HepG2 (cell line): ENCODE measurements at regions not wholly inside any gene's neighbourhood (a gene's known extent, or its start where the extent isn't known, plus 50 kb on each side); places are given as distances from the start of the nearest gene placed in this dataset.

Experiments used
- ATAC-seq: fragments of 200-7000 bp; cut with Tn5 transposase; 3 replicates; pipeline ENCODE4 v1.9.1; 2020; ENCODE audit warnings: mild to moderate bottlenecking, moderate library complexity
- BruUV-seq: library from RNA; stranded (reverse); fragments of 400-500 nt; replicated peaks from 2 replicates; lab custom pipeline; 2021; lab: Mats Ljungman, UMichigan
- CTCF ChIA-PET: fragments of 300-600 bp; formaldehyde crosslinking; extraction: SDS; loops from one replicate; lab custom pipeline; 2021; ENCODE audit warnings: low total read pairs, inconsistent platforms, low intra/inter-chr PET ratio; lab: Yijun Ruan, JAX
- POLR2A ChIA-PET: fragments of 350-600 bp; sonication (Branson Sonifier 250); formaldehyde crosslinking; loops from one replicate; lab custom pipeline; 2020; ENCODE audit warnings: antibody characterized with exemption, inconsistent platforms; lab: Yijun Ruan, JAX
- DNase-seq: peaks from one replicate; pipeline ENCODE4 v3.0.0-alpha.2; 2015; ENCODE audit warnings: low spot score
- FAIRE-seq: peaks from 3 replicates; lab custom pipeline; 2011; peaks lifted over from hg19 to GRCh38; lab: Jason Lieb, UNC
- H2AFZ ChIP-seq: one replicate; pipeline ENCODE4 v1.6.1; 2011; ENCODE audit warnings: low read length, inconsistent platforms
- H3K27ac ChIP-seq: fragments of 300-600 bp; 3 replicates; pipeline ENCODE4 v1.8.0; 2011; ENCODE audit warnings: mixed run types, mild to moderate bottlenecking, mixed read lengths, low read length, inconsistent platforms; ENCODE audit not compliant: insufficient read depth; ENCODE audit errors: extremely low read length
- H3K27me3 ChIP-seq, 2 experiments: fragments of 200-600 bp in 1 of 2; 2 replicates in 1 of 2; 3 replicates in 1 of 2; pipeline versions ENCODE4 v1.6.0 to v1.8.0; 2011; ENCODE audit warnings: low read length in 2 of 2, mild to moderate bottlenecking in 2 of 2, moderate library complexity in 2 of 2, inconsistent platforms in 1 of 2; ENCODE audit not compliant: insufficient read depth in 2 of 2, control insufficient read depth in 1 of 2
- H3K36me3 ChIP-seq, 2 experiments: fragments of 200-600 bp in 1 of 2; replicated peaks in 1 of 2; 2 replicates in 1 of 2; 3 replicates in 1 of 2; pipeline versions ENCODE4 v1.5.1 to v1.8.0; 2011; ENCODE audit warnings: low read length in 2 of 2, inconsistent platforms in 1 of 2; ENCODE audit not compliant: insufficient read depth in 2 of 2, control insufficient read depth in 1 of 2
- H3K4me1 ChIP-seq: 2 replicates; pipeline ENCODE4 v1.5.1; 2012; ENCODE audit warnings: low read length, inconsistent platforms; ENCODE audit not compliant: insufficient read depth
- H3K4me2 ChIP-seq: 2 replicates; pipeline ENCODE4 v1.6.0; 2011; ENCODE audit warnings: low read depth, low read length, inconsistent platforms
- H3K4me3 ChIP-seq, 3 experiments: fragments of 200-600 bp in 1 of 3; sonication (generic), shearing (Covaris generic) in 1 of 3; replicated peaks in 1 of 3; 2 replicates each; pipeline ENCODE4 v1.5.1; 2011 to 2016; ENCODE audit warnings: low read length in 3 of 3, inconsistent platforms in 2 of 3, low read depth in 2 of 3, mild to moderate bottlenecking in 2 of 3, control low read depth in 1 of 3, mixed read lengths in 1 of 3; ENCODE audit not compliant: insufficient read depth in 1 of 3
- H3K79me2 ChIP-seq: one replicate; pipeline ENCODE4 v1.6.1; 2011; ENCODE audit warnings: low read length, inconsistent platforms; ENCODE audit not compliant: insufficient read depth
- H3K9ac ChIP-seq: 2 replicates; pipeline ENCODE4 v1.6.0; 2011; ENCODE audit warnings: mild to moderate bottlenecking, low read depth, low read length, inconsistent platforms; ENCODE audit not compliant: insufficient read depth
- H3K9me3 ChIP-seq: 2 replicates; pipeline ENCODE4 v1.5.1; 2012; ENCODE audit warnings: mild to moderate bottlenecking, low read length
- H4K20me1 ChIP-seq: 2 replicates; pipeline ENCODE4 v1.6.0; 2011; ENCODE audit warnings: inconsistent platforms, mild to moderate bottlenecking, low read length, moderate library complexity; ENCODE audit not compliant: insufficient read depth
- HDAC2 ChIP-seq: sonication (generic); formaldehyde crosslinking; IDR thresholded peaks from 2 replicates; pipeline ENCODE4 v1.4.0; 2020; ENCODE audit warnings: missing genetic modification reagents
- KLF13 ChIP-seq: sonication (generic); formaldehyde crosslinking; IDR thresholded peaks from 2 replicates; pipeline ENCODE4 v1.4.0; 2020; ENCODE audit warnings: mild to moderate bottlenecking, missing genetic modification reagents
- ZBTB7A ChIP-seq: sonication (generic); formaldehyde crosslinking; IDR thresholded peaks from 2 replicates; pipeline ENCODE4 v1.8.0; 2022; ENCODE audit warnings: mild to moderate bottlenecking, missing genetic modification reagents
- ZNF101 ChIP-seq: sonication (generic); formaldehyde crosslinking; IDR thresholded peaks from 2 replicates; pipeline ENCODE4 v1.4.0; 2020; ENCODE audit warnings: mild to moderate bottlenecking, low read depth, missing genetic modification reagents, borderline replicate concordance
- ZNF263 ChIP-seq: sonication (generic); formaldehyde crosslinking; IDR thresholded peaks from 2 replicates; pipeline ENCODE4 v1.4.0; 2020; ENCODE audit warnings: missing genetic modification reagents
- ZNF318 ChIP-seq: sonication (generic); formaldehyde crosslinking; IDR thresholded peaks from 2 replicates; pipeline ENCODE4 v1.4.0; 2020; ENCODE audit warnings: mild to moderate bottlenecking, missing genetic modification reagents
- WGBS: methylation state at CpG from one replicate; pipeline ENCODE4 v1.1.6; 2017; ENCODE audit warnings: low lambda C conversion rate; 5-methylcytosine and 5-hydroxymethylcytosine counted together
- in situ Hi-C: cut with HindIII; loops from 2 replicates; pipeline ENCODE4 v1.10.0; 2017; ENCODE audit warnings: low pct_unique_long_range_greater_than_20kb; ENCODE audit not compliant: extremely low pct_ligation_motif_present
- intact Hi-C: fragments of 100-400 bp; cut with micrococcal nuclease; formaldehyde crosslinking; loops from one replicate; pipeline ENCODE4 v1.10.0; 2022; ENCODE audit not compliant: unreplicated experiment
- TF ChIP-seq, protein P1 (sequence below): sonication (generic); formaldehyde crosslinking; IDR thresholded peaks from 2 replicates; pipeline ENCODE4 v1.9.0; 2021; ENCODE audit warnings: missing genetic modification reagents, borderline replicate concordance

DNA sequence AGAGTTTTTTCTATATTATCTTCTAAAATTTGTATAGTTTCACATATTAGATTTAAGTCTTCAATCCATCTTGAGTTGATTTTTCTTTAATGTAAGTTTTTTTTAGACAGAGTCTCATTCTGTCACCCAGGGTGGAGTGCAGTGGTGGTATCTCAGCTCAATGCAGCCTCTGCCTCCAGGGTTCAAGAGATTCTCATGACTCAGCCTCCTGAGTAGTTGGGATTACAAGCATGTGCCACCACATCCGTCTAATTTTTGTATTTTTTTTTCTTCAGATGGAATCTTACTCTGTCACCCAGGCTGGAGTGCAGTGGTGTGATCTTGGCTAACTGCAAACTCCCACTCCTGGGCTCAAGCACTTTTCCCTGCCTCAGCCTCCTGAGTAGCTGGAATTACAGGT is 143.4 kb upstream of the ZNF92 start:
- H3K27me3 ChIP-seq: no peaks in the 10 kb centered on the region
- in situ Hi-C loops (no loop called here), intact Hi-C loops (no loop called here)
- H3K4me2 ChIP-seq: no peak overlapping the region
- H3K9me3 ChIP-seq: no peaks in the 10 kb centered on the region
- H3K36me3 ChIP-seq: no peaks in the 10 kb centered on the region
- WGBS: 0% methylated on average over 1 of the region's 1 CpG
- ATAC-seq (no peak), DNase-seq (no peak), FAIRE-seq (no peak)
- H3K79me2 ChIP-seq: no peaks in the 10 kb centered on the region
- no peak overlapping the region for H3K4me3 ChIP-seq
- BruUV-seq: no TSS peak
- H3K27ac ChIP-seq: no peak overlapping the region
- H4K20me1 ChIP-seq: no peaks in the 10 kb centered on the region
- ChIA-PET POLR2A (no interaction called here), CTCF (no interaction called here)
- no peak overlapping the region for H2AFZ ChIP-seq
- TF ChIP-seq ZNF318 (CRISPR knock-in tag) (no peak), ZNF263 (no peak), ZBTB7A (CRISPR knock-in tag) (no peak), HDAC2 (CRISPR knock-in tag) (no peak), ZNF101 (CRISPR knock-in tag) (no peak), KLF13 (CRISPR knock-in tag) (no peak)
- TF ChIP-seq, protein P1, sequence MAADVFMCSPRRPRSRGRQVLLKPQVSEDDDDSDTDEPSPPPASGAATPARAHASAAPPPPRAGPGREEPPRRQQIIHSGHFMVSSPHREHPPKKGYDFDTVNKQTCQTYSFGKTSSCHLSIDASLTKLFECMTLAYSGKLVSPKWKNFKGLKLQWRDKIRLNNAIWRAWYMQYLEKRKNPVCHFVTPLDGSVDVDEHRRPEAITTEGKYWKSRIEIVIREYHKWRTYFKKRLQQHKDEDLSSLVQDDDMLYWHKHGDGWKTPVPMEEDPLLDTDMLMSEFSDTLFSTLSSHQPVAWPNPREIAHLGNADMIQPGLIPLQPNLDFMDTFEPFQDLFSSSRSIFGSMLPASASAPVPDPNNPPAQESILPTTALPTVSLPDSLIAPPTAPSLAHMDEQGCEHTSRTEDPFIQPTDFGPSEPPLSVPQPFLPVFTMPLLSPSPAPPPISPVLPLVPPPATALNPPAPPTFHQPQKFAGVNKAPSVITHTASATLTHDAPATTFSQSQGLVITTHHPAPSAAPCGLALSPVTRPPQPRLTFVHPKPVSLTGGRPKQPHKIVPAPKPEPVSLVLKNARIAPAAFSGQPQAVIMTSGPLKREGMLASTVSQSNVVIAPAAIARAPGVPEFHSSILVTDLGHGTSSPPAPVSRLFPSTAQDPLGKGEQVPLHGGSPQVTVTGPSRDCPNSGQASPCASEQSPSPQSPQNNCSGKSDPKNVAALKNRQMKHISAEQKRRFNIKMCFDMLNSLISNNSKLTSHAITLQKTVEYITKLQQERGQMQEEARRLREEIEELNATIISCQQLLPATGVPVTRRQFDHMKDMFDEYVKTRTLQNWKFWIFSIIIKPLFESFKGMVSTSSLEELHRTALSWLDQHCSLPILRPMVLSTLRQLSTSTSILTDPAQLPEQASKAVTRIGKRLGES: no peak
- H3K9ac ChIP-seq: no peak overlapping the region
- H3K4me1 ChIP-seq: no peaks in the 10 kb centered on the region
